ENCODE measurements at regions not wholly inside any gene's neighbourhood (a gene's known extent, or its start where the extent isn't known, plus 50 kb on each side); places are given as distances from the start of the nearest gene placed in this dataset.

GRCh38 chrX:124690495-124690894 is 344.1 kb downstream of the SH2D1A start:
- Histone ChIP-seq H3K27me3 (ENCODE audit: control insufficient read depth, insufficient read depth, low read length) (no peaks in the 10 kb centered on the region; the same call in 1 of the 2 replicates), H3K36me3 (ENCODE audit: control insufficient read depth, insufficient read depth, low read length) (no peaks in the 10 kb centered on the region), H3K9me3 (ENCODE audit: control insufficient read depth, insufficient read depth, low read length) (no peaks in the 10 kb centered on the region), H3K9ac (ENCODE audit: low read depth, low read length) (no peak overlapping the region), H3K4me3 (ENCODE audit: low read depth, low read length) (no peak overlapping the region), H3K4me1 (ENCODE audit: control insufficient read depth, insufficient read depth, low read length) (no peaks in the 10 kb centered on the region), H3K27ac (ENCODE audit: low read depth, low read length) (no peak overlapping the region)

- no peaks in the 10 kb centered on the region for H3K4me1 ChIP-seq (ENCODE audit: control insufficient read depth, insufficient read depth, low read length)
- H3K9me3 ChIP-seq (ENCODE audit: control insufficient read depth, insufficient read depth, low read length): no peaks in the 10 kb centered on the region
- H3K4me3 ChIP-seq (ENCODE audit: low read depth, low read length): no peak overlapping the region
- H3K36me3 ChIP-seq (ENCODE audit: control insufficient read depth, insufficient read depth, low read length): no peaks in the 10 kb centered on the region
- no peak overlapping the region for H3K27ac ChIP-seq (ENCODE audit: low read depth, low read length)
- no peaks in the 10 kb centered on the region; the same call in 1 of the 2 replicates for H3K27me3 ChIP-seq (ENCODE audit: control insufficient read depth, insufficient read depth, low read length)
- no peak overlapping the region for H3K9ac ChIP-seq (ENCODE audit: low read depth, low read length)
Measured at GRCh38 chrX:124699876-124700275, 353.5 kb downstream of the SH2D1A start.

GRCh38 chrX:124717537-124717936 is 371.2 kb downstream of the SH2D1A start:
- Histone ChIP-seq H3K4me3 (ENCODE audit: low read depth, low read length) (no peak overlapping the region), H3K9ac (ENCODE audit: low read depth, low read length) (no peak overlapping the region), H3K36me3 (ENCODE audit: control insufficient read depth, insufficient read depth, low read length) (no peaks in the 10 kb centered on the region), H3K9me3 (ENCODE audit: control insufficient read depth, insufficient read depth, low read length) (no peaks in the 10 kb centered on the region), H3K4me1 (ENCODE audit: control insufficient read depth, insufficient read depth, low read length) (no peaks in the 10 kb centered on the region), H3K27me3 (ENCODE audit: control insufficient read depth, insufficient read depth, low read length) (peaks cover 3% of the 10 kb centered on the region; the same call in 1 of the 2 replicates), H3K27ac (ENCODE audit: low read depth, low read length) (no peak overlapping the region)

GRCh38 chrX:124719060-124719459 is 372.7 kb downstream of the SH2D1A start:
- no peak overlapping the region for H3K9ac ChIP-seq (ENCODE audit: low read depth, low read length)
- H3K4me1 ChIP-seq (ENCODE audit: control insufficient read depth, insufficient read depth, low read length): no peaks in the 10 kb centered on the region
- H3K9me3 ChIP-seq (ENCODE audit: control insufficient read depth, insufficient read depth, low read length): no peaks in the 10 kb centered on the region
- H3K36me3 ChIP-seq (ENCODE audit: control insufficient read depth, insufficient read depth, low read length): no peaks in the 10 kb centered on the region
- H3K27ac ChIP-seq (ENCODE audit: low read depth, low read length): no peak overlapping the region
- no peak overlapping the region for H3K4me3 ChIP-seq (ENCODE audit: low read depth, low read length)
- H3K27me3 ChIP-seq (ENCODE audit: control insufficient read depth, insufficient read depth, low read length): peaks cover 3% of the 10 kb centered on the region

DNA sequence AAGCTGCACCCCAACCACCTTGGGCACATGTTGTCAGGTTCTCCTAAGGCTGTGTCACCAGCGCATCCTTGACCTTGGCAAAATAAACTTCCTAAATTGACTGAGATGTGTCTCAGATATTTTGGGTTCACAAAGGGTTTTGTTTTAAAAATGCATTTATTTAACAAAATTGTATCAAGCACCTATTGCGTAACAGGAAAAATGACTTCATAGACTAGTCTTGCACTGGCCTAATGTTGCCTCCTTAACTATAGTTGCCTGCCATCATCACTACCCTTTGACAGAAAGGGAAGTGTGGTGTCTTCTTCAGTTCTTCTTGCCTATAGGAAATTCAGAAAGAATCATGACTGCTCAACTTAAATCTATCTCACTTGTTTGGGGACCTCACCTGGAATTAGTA is 374.2 kb downstream of the SH2D1A start:
- Histone ChIP-seq H3K27ac (ENCODE audit: low read depth, low read length) (no peak overlapping the region), H3K27me3 (ENCODE audit: control insufficient read depth, insufficient read depth, low read length) (peaks cover 3% of the 10 kb centered on the region), H3K4me1 (ENCODE audit: control insufficient read depth, insufficient read depth, low read length) (no peaks in the 10 kb centered on the region), H3K4me3 (ENCODE audit: low read depth, low read length) (no peak overlapping the region), H3K9ac (ENCODE audit: low read depth, low read length) (no peak overlapping the region), H3K9me3 (ENCODE audit: control insufficient read depth, insufficient read depth, low read length) (no peaks in the 10 kb centered on the region), H3K36me3 (ENCODE audit: control insufficient read depth, insufficient read depth, low read length) (no peaks in the 10 kb centered on the region)

DNA sequence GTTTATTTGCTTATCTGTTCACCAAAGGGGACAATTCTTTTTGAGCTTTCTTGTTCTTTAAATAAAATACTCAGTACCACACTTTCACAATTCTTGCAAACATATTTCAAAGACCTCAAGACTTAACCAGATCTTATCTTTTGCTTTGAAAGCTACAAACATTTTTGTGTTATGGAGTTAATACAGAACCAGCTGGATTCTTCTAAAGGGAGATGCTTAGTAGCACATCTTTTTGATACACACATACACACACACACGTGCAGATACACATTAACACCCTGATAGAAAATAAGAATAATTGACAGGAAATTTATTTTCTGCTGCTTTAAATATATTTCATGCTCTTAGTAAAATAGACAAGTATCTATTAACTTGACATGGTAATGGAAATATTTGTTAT is 379.1 kb downstream of the SH2D1A start:
- Histone ChIP-seq H3K27me3 (ENCODE audit: control insufficient read depth, insufficient read depth, low read length) (no peaks in the 10 kb centered on the region; the same call in 1 of the 2 replicates), H3K27ac (ENCODE audit: low read depth, low read length) (no peak overlapping the region), H3K9ac (ENCODE audit: low read depth, low read length) (no peak overlapping the region), H3K36me3 (ENCODE audit: control insufficient read depth, insufficient read depth, low read length) (no peaks in the 10 kb centered on the region), H3K9me3 (ENCODE audit: control insufficient read depth, insufficient read depth, low read length) (no peaks in the 10 kb centered on the region), H3K4me3 (ENCODE audit: low read depth, low read length) (no peak overlapping the region), H3K4me1 (ENCODE audit: control insufficient read depth, insufficient read depth, low read length) (no peaks in the 10 kb centered on the region)

- no peaks in the 10 kb centered on the region; the same call in 1 of the 2 replicates for H3K27me3 ChIP-seq (ENCODE audit: control insufficient read depth, insufficient read depth, low read length)
- no peaks in the 10 kb centered on the region for H3K4me1 ChIP-seq (ENCODE audit: control insufficient read depth, insufficient read depth, low read length)
- no peak overlapping the region for H3K4me3 ChIP-seq (ENCODE audit: low read depth, low read length)
- H3K9me3 ChIP-seq (ENCODE audit: control insufficient read depth, insufficient read depth, low read length): no peaks in the 10 kb centered on the region
- H3K9ac ChIP-seq (ENCODE audit: low read depth, low read length): no peak overlapping the region
- no peak overlapping the region for H3K27ac ChIP-seq (ENCODE audit: low read depth, low read length)
- H3K36me3 ChIP-seq (ENCODE audit: control insufficient read depth, insufficient read depth, low read length): no peaks in the 10 kb centered on the region
Measured at GRCh38 chrX:124726292-124726691, 379.9 kb downstream of the SH2D1A start.

- Histone ChIP-seq H3K4me3 (ENCODE audit: low read depth, low read length) (no peak overlapping the region), H3K9ac (ENCODE audit: low read depth, low read length) (no peak overlapping the region), H3K27me3 (ENCODE audit: control insufficient read depth, insufficient read depth, low read length) (no peaks in the 10 kb centered on the region; the same call in 1 of the 2 replicates), H3K27ac (ENCODE audit: low read depth, low read length) (no peak overlapping the region), H3K36me3 (ENCODE audit: control insufficient read depth, insufficient read depth, low read length) (no peaks in the 10 kb centered on the region), H3K4me1 (ENCODE audit: control insufficient read depth, insufficient read depth, low read length) (no peaks in the 10 kb centered on the region), H3K9me3 (ENCODE audit: control insufficient read depth, insufficient read depth, low read length) (no peaks in the 10 kb centered on the region)
Measured at GRCh38 chrX:124726881-124727280, 380.5 kb downstream of the SH2D1A start.

DNA sequence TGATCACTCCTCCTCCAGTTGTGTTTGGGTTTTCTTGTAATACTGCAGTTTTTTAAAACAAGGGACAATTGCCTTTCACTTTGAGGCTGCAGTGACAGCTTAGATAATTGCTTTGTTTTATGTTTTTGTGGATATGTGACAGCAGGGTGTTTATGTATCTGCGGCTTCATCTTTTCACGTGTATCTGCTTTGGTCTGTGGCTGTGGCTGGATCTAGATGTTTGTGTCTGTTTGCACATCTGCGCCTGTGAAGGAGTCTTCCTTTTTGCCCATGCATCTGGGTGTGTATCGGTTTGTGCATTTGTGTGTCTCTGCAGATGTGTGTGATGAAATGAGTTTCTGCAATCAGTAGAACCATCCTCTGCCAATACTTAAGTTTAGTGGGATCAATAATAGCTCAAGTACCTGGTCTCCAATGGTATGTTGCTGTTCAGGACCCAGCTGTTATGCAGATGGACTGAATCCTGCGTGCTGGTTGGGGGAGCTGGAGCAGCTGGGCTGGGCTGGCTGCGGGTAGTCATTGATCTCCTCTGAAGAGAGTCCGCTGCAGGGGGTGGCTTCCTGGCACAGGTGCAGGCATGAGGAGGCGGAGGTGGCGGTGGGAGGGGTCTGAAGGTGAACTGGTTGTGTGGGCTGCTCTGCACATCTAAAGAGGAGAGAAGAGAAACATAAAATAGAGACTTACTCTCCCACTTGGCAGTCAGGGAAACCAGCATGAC is 390.3 kb downstream of the SH2D1A start:
- H3K9me3 ChIP-seq (ENCODE audit: control insufficient read depth, insufficient read depth, low read length): no peaks in the 10 kb centered on the region
- no peaks in the 10 kb centered on the region for H3K36me3 ChIP-seq (ENCODE audit: control insufficient read depth, insufficient read depth, low read length)
- H3K4me3 ChIP-seq (ENCODE audit: low read depth, low read length): peak overlapping the region; percentile 37
- peak overlapping the region; percentile 53 for H3K27ac ChIP-seq (ENCODE audit: low read depth, low read length)
- 0 out of 2 replicates have a peak overlapping the region, but pooled peaks have one; percentile 1 for H3K9ac ChIP-seq (ENCODE audit: low read depth, low read length)
- H3K4me1 ChIP-seq (ENCODE audit: control insufficient read depth, insufficient read depth, low read length): peaks cover 35% of the 10 kb centered on the region
- no peaks in the 10 kb centered on the region for H3K27me3 ChIP-seq (ENCODE audit: control insufficient read depth, insufficient read depth, low read length)

GRCh38 chrX:124737771-124738170 is 391.4 kb downstream of the SH2D1A start:
- no peaks in the 10 kb centered on the region for H3K9me3 ChIP-seq (ENCODE audit: control insufficient read depth, insufficient read depth, low read length)
- no peaks in the 10 kb centered on the region for H3K27me3 ChIP-seq (ENCODE audit: control insufficient read depth, insufficient read depth, low read length)
- H3K9ac ChIP-seq (ENCODE audit: low read depth, low read length): no peak overlapping the region
- no peaks in the 10 kb centered on the region for H3K36me3 ChIP-seq (ENCODE audit: control insufficient read depth, insufficient read depth, low read length)
- H3K27ac ChIP-seq (ENCODE audit: low read depth, low read length): peak overlapping the region; percentile 53
- H3K4me1 ChIP-seq (ENCODE audit: control insufficient read depth, insufficient read depth, low read length): peaks cover 38% of the 10 kb centered on the region
- H3K4me3 ChIP-seq (ENCODE audit: low read depth, low read length): no peak overlapping the region

DNA sequence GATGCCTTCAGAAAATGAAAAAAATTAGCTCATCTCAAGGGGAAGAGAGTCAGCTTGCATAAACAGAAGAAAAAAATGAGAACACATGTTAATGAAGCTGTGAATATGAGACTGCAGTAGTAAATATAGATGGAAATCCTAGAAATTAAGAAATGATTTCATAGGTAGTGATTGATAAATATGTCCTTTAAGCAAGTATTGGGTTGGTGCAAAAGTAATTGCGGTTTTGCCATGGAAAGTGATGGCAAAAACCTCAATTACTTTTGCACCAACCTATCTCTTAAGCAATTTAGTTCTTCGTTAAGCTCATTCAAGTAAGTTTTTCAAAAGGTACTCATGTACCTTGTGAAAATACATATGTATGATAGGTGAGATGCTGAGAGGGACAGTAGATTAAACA is 400.9 kb downstream of the SH2D1A start:
- Histone ChIP-seq H3K27ac (ENCODE audit: low read depth, low read length) (no peak overlapping the region), H3K36me3 (ENCODE audit: control insufficient read depth, insufficient read depth, low read length) (no peaks in the 10 kb centered on the region), H3K9ac (ENCODE audit: low read depth, low read length) (no peak overlapping the region), H3K4me1 (ENCODE audit: control insufficient read depth, insufficient read depth, low read length) (no peaks in the 10 kb centered on the region), H3K4me3 (ENCODE audit: low read depth, low read length) (no peak overlapping the region), H3K27me3 (ENCODE audit: control insufficient read depth, insufficient read depth, low read length) (no peaks in the 10 kb centered on the region), H3K9me3 (ENCODE audit: control insufficient read depth, insufficient read depth, low read length) (no peaks in the 10 kb centered on the region)

Measured in HUES48 (cell line).